IMR-90 (cell line): ENCODE measurements at regions not wholly inside any gene's neighbourhood (a gene's known extent, or its start where the extent isn't known, plus 50 kb on each side); places are given as distances from the start of the nearest gene placed in this dataset.

Source experiments
- CEBPB ChIP-seq: IDR thresholded peaks from 2 replicates; pipeline ENCODE4 v1.6.1; 2012; ENCODE audit warnings: low read depth, low read length, improper control_type of control experiment
- CTCF ChIP-seq: conservative IDR thresholded peaks from 2 replicates; pipeline ENCODE4 v1.5.1; 2012; ENCODE audit warnings: mild to moderate bottlenecking, low read depth, low read length, improper control_type of control experiment
- ELK1 ChIP-seq: fragments of 150-350 bp; IDR thresholded peaks from 2 replicates; pipeline ENCODE4 v1.6.1; 2016; ENCODE audit warnings: low read depth, mild to moderate bottlenecking, low read length, moderate library complexity, borderline replicate concordance
- FOS ChIP-seq: fragments of 150-350 bp; IDR thresholded peaks from 2 replicates; pipeline ENCODE4 v1.6.1; 2016; ENCODE audit warnings: low read depth, low read length
- MAFK ChIP-seq: IDR thresholded peaks from 2 replicates; pipeline ENCODE4 v1.6.1; 2012; ENCODE audit warnings: low read depth, low read length, improper control_type of control experiment
- POLR2A ChIP-seq: IDR thresholded peaks from 2 replicates; pipeline ENCODE4 v1.6.1; 2012; ENCODE audit warnings: mild to moderate bottlenecking, low read depth, low read length
- RFX5 ChIP-seq: IDR thresholded peaks from 2 replicates; pipeline ENCODE4 v1.8.0; 2012; ENCODE audit warnings: low read depth, mild to moderate bottlenecking, low read length, moderate library complexity

GRCh38 chr1:42012852-42013251 lies 94.1 kb upstream of the HIVEP3 start:
- TF ChIP-seq CEBPB: no peak
- TF ChIP-seq CTCF: no peak
- no peak for TF ChIP-seq FOS
- no peak for TF ChIP-seq POLR2A
- TF ChIP-seq MAFK: no peak
- TF ChIP-seq RFX5: no peak
- TF ChIP-seq ELK1: no peak
